ENCODE measurements at regions not wholly inside any gene's neighbourhood (a gene's known extent, or its start where the extent isn't known, plus 50 kb on each side); places are given as distances from the start of the nearest gene placed in this dataset.

DNA sequence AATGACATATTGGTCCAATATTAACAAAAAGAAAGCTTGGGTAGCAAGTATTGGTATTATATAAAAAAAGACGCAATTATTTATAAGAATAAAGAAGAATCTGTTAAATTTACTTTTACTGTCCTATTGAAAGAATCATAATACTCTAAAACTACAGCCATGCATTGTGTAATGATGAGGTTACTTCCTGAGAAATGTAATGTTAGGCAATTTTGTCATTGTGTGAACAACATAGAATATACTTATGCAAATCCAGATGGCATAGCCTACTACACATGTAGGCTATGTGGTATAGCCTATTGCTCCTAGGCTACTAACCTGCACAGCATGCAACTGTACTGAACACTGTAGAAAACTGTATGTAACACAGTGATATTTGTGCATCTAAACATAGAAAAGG lies 121.2 kb upstream of the PTGFR start:
- DNase-seq: no peak

GRCh38 chr1:78370356-78370755 lies 120.4 kb upstream of the PTGFR start:
- no peak for DNase-seq

- no peak for DNase-seq
Observed at GRCh38 chr1:78370779-78371482, 119.8 kb upstream of the PTGFR start.

DNA sequence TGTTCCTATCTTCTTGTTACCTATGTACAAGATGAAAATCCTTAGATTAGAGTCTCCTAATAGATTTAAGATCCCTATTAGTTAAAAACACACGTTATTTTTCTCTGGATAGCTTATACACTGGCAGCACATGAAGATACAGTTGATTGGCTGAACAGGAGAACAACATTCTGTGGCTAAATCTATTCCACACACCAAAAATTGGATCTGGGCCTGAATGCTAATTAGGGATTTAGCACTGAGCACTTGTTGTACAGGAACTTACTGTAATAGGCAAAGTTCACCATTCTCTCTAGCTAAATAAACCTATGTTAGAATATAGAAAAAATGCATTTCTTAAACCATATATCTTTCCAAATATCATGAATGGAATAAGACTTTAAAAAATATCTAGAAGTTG lies 117.1 kb upstream of the PTGFR start:
- DNase-seq: no peak

GRCh38 chr1:78375996-78376395 lies 114.8 kb upstream of the PTGFR start:
- no peak for DNase-seq

DNA sequence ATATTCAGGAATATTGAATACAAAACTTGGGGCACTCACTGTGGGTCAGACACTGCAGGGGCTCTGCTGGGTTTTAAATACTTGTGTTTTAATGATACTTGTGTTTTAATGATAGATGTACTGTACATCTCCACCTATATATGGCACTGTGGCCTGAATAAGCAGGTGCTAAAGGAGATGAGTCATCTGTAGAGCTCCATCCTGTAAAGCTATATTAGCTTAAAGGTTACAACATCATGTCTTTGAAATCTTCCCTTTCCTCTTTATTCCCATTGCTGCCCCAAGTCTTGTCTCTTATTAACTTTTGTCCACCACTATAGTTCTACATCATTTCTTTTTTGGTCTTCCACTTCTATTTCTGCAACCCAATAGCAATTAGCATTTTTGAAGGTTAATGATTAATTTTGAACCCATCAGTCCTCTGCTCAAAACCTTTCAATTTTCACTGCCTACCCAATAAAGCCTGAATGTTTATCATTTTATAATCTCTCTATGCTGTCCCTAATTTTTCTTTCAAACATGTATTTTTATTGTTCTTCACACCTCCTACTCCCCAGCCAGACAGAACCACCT lies 113.3 kb upstream of the PTGFR start:
- no peak for DNase-seq

GRCh38 chr1:78383923-78384322 lies 106.9 kb upstream of the PTGFR start:
- DNase-seq: no peak

GRCh38 chr1:78385744-78386462 lies 104.9 kb upstream of the PTGFR start:
- no peak for DNase-seq

DNA sequence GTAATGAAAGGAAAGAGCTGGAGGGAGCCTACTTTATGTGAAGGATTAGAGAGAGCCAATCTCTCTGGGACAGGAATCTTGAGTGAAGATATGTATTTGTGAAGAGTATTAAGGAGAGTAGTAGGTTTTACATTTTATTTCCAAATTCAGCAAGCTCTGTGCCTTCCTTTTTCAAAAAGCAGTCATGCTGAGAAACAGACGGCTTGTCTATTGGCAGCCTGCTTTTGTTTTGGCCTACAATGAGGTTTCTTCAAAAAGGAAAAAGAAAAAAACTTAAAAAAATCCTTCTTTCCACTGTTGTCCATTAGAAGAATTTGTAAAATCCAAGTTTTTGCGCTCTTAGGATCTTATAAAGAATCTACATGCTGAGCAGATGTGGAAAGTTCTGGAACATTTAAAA lies 103.6 kb upstream of the PTGFR start:
- DNase-seq: no peak

GRCh38 chr1:78387871-78388270 lies 102.9 kb upstream of the PTGFR start:
- no peak for DNase-seq

DNA sequence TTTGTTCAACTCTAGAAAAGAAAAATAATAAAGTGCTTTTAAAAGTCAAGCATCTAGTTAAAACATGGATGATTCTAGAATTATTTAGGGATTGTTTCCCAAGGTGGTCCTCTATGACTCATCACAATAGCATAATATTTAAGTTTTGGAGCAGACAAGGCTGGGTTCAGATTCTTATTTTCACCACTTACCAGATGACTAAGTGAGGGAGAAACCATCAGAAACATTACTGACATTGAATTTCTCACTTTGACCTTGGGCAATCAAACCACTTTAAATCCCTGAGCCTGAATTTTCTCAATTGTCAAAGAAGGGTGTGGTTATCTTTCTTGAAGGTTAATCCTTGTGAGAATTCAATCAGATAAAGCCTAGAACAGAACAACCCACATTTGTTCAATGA lies 102.5 kb upstream of the PTGFR start:
- no peak for DNase-seq

- DNase-seq: no peak
Observed at GRCh38 chr1:78401148-78401547, 89.6 kb upstream of the PTGFR start.

- no peak for DNase-seq
Observed at GRCh38 chr1:78408192-78408591, 82.6 kb upstream of the PTGFR start.

DNA sequence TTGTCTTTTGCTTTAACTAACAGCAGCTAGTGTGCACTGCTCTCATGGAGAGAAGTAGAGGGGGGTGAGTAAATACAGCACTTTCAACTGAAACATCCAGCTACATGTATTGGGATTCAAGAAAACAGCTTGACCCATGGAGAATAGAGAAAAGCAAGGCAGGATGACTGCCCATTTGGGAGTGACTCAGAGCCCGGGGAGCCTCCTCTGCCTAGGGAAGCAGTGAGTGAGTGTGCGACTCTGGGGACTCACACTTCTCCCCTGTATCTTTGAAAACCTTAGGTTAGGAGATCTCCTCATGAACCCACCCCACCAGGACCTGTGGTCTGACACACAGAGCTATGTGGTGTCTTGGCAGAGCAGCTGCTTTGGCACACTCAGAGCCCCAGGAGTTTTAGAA lies 82.0 kb upstream of the PTGFR start:
- no peak for DNase-seq

- no peak for DNase-seq
Observed at GRCh38 chr1:78410643-78411042, 80.1 kb upstream of the PTGFR start.

- no peak for DNase-seq
Observed at GRCh38 chr1:78411707-78412106, 79.1 kb upstream of the PTGFR start.

DNA sequence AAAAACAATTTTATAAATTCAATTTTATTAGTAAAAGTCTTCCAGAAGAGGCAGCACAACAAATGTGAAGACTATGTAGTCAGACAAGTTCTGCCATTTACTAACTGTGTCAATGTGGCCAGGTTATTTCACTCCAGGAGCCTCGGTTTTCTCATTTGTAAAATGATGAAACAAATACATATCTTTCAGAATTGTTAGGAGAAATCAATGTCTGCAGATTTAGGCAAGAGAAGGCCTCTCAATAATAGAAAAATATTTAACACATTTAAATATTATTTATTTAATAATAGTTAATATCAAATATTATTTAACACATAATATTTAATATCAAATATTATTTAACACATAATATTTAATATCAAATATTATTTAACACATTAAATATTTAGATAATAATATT lies 75.6 kb upstream of the PTGFR start:
- no peak for DNase-seq

- no peak for DNase-seq
Observed at GRCh38 chr1:78419309-78419708, 71.5 kb upstream of the PTGFR start.

GRCh38 chr1:78420181-78420580 lies 70.6 kb upstream of the PTGFR start:
- no peak for DNase-seq

- no peak for DNase-seq
Observed at GRCh38 chr1:78420688-78421087, 70.1 kb upstream of the PTGFR start.

- no peak for DNase-seq
Observed at GRCh38 chr1:78424720-78425119, 66.1 kb upstream of the PTGFR start.

GRCh38 chr1:78426408-78426807 lies 64.4 kb upstream of the PTGFR start:
- no peak for DNase-seq

DNA sequence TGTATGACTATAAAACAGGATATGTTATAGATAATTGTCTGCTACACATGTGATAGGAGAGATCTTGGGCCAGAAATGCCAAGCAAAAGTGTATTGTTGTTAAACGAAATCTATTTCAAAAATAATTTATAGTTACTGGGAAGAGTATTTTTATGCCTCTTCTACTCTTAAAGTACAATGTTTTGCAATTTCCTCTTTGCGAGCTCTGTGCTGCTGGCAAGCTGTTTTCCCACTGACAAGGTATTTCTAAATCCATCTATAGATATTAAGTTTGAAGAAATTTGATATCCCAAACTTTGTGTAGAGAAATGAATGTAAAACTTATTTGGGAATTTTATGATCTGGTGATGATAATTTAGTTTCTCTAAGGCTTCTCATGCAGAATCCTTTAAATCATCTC lies 63.3 kb upstream of the PTGFR start:
- no peak for DNase-seq

DNA sequence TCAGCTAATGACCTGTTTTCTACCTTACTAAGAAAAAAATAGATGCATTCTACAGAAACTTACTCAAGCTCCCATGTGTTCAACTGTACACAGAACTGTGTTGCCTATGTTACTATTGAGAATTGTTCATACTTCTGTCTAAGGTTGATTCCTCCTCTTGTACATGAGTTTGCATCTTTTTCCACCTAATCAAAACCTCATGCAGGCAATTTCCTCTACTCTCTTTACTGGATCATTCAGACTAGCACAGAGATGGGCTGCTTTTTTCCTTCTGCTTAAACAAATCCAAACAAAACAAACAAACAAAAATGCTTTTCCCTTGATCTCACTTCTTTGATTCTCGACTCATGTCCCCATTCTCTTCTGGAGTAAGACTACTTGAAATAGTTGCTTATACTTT lies 58.8 kb upstream of the PTGFR start:
- no peak for DNase-seq

- DNase-seq: no peak
Observed at GRCh38 chr1:78434351-78434750, 56.4 kb upstream of the PTGFR start.

Data from inflammatory macrophage treated with lipopolysaccharide for 1 hour (primary cell).